ENCODE measurements at regions not wholly inside any gene's neighbourhood (a gene's known extent, or its start where the extent isn't known, plus 50 kb on each side); places are given as distances from the start of the nearest gene placed in this dataset.

DNA sequence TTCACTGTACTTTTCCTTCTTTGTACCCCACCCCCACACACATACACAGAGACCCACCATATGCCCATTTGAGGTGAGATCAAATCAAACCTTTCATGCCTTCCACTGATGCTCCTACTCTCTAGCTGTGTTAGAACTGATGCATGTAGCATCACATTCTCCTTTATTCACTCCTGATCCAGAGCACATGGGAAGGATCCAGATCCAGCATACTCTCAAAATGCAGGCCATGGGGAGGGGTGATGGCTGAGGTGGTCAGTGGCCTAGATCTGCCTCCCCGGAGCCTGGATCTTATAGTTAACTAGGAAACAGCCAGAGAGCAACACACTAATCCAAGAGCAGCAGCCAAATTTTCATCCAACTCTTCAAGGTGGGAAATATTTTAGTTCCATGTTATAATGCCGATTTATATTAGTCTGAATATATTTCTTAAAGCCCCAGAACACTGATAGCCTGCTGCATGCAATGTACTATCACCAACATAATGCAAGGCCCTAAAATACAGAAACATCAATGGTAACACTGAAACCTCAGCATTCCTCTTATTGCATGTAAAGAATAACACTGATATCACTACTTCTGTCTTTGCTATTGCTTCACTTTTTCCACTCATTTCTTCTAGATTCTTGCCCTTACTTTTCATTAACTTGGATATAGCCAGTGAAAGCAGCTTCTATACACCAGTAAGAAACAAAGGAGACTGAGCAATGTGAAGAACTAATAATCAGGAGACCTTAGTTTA lies 126.8 kb upstream of the BEND6 start:
- TF ChIP-seq, protein P1, sequence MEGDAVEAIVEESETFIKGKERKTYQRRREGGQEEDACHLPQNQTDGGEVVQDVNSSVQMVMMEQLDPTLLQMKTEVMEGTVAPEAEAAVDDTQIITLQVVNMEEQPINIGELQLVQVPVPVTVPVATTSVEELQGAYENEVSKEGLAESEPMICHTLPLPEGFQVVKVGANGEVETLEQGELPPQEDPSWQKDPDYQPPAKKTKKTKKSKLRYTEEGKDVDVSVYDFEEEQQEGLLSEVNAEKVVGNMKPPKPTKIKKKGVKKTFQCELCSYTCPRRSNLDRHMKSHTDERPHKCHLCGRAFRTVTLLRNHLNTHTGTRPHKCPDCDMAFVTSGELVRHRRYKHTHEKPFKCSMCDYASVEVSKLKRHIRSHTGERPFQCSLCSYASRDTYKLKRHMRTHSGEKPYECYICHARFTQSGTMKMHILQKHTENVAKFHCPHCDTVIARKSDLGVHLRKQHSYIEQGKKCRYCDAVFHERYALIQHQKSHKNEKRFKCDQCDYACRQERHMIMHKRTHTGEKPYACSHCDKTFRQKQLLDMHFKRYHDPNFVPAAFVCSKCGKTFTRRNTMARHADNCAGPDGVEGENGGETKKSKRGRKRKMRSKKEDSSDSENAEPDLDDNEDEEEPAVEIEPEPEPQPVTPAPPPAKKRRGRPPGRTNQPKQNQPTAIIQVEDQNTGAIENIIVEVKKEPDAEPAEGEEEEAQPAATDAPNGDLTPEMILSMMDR (optimal IDR thresholded peaks at IDR 0.05 in 1 of 3, IDR thresholded peaks at IDR 0.05 in 1 of 3, conservative IDR thresholded peaks at IDR 0.05 in 1 of 3; ENCODE audit: extremely low read depth in 1 of 3, insufficient read depth in 2 of 3, low read length in 3 of 3): no peak
- no peak for TF ChIP-seq EZH2 (IDR thresholded peaks at IDR 0.05; ENCODE audit: low read length)
